Mucosa of descending colon (tissue), 3 donors: ENCODE measurements at regions not wholly inside any gene's neighbourhood (a gene's known extent, or its start where the extent isn't known, plus 50 kb on each side); places are given as distances from the start of the nearest gene placed in this dataset.

Experiments used
- ATAC-seq: fragments of 200-7000 bp; cut with Tn5 transposase; one replicate; pipeline ENCODE4 v1.9.1; 2020; ENCODE audit warnings: mild to moderate bottlenecking, moderate library complexity
- DNase-seq, 3 donors: peaks; one replicate each; pipeline ENCODE4 v3.0.0-alpha.2; 2020
- H3K36me3 ChIP-seq: fragments of 200-600 bp; one replicate; pipeline ENCODE4 v1.8.0; 2021; ENCODE audit warnings: low read depth, mild to moderate bottlenecking
- H3K4me1 ChIP-seq: fragments of 200-600 bp; one replicate; pipeline ENCODE4 v1.8.0; 2021; ENCODE audit warnings: low read depth, mild to moderate bottlenecking
- H3K4me3 ChIP-seq: fragments of 200-600 bp; one replicate; pipeline ENCODE4 v1.8.0; 2021; ENCODE audit warnings: mild to moderate bottlenecking
- H3K9me3 ChIP-seq: fragments of 200-600 bp; one replicate; pipeline ENCODE4 v1.8.0; 2021; ENCODE audit warnings: mild to moderate bottlenecking
- intact Hi-C, 2 donors: fragments of 100-400 bp; cut with DNase I in 1 of 2; cut with micrococcal nuclease in 1 of 2; formaldehyde crosslinking; loops; one replicate each; pipeline versions ENCODE4 v1.11.0 to v1.11.1; 2022; cut with DNase I, micrococcal nuclease
- TF ChIP-seq, protein P1 (sequence below): fragments of 200-600 bp; IDR thresholded peaks from one replicate; pipeline ENCODE4 v1.8.0; 2022; ENCODE audit warnings: antibody characterized with exemption, mild to moderate bottlenecking
- donor health status: DM: no; HTN: no; CAD: no; lungs with moderate emphysema.
- donor health status: DM: no; HTN: no; CAD: no.
- donor health status: DM: no; HTN: yes; CAD: no.

- no peak for ATAC-seq
- H3K4me3 ChIP-seq = no peak overlapping the region
- H3K4me1 ChIP-seq = no peaks in the 10 kb centered on the region
- DNase-seq = no peak
- intact Hi-C loops = no loop called here
- no peaks in the 10 kb centered on the region for H3K9me3 ChIP-seq
- no peaks in the 10 kb centered on the region for H3K36me3 ChIP-seq
- TF ChIP-seq, protein P1, sequence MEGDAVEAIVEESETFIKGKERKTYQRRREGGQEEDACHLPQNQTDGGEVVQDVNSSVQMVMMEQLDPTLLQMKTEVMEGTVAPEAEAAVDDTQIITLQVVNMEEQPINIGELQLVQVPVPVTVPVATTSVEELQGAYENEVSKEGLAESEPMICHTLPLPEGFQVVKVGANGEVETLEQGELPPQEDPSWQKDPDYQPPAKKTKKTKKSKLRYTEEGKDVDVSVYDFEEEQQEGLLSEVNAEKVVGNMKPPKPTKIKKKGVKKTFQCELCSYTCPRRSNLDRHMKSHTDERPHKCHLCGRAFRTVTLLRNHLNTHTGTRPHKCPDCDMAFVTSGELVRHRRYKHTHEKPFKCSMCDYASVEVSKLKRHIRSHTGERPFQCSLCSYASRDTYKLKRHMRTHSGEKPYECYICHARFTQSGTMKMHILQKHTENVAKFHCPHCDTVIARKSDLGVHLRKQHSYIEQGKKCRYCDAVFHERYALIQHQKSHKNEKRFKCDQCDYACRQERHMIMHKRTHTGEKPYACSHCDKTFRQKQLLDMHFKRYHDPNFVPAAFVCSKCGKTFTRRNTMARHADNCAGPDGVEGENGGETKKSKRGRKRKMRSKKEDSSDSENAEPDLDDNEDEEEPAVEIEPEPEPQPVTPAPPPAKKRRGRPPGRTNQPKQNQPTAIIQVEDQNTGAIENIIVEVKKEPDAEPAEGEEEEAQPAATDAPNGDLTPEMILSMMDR = no peak
These were observed 222.9 kb upstream of the PITRM1 start for GRCh38 chr10:3395458-3395861.

GRCh38 chr10:3395041-3395440 is 222.5 kb upstream of the PITRM1 start:
- no peak overlapping the region for H3K4me3 ChIP-seq
- H3K36me3 ChIP-seq = no peaks in the 10 kb centered on the region
- intact Hi-C loops = no loop called here
- no peak for ATAC-seq
- DNase-seq = no peak
- TF ChIP-seq, protein P1 = no peak
- no peaks in the 10 kb centered on the region for H3K9me3 ChIP-seq
- H3K4me1 ChIP-seq = no peaks in the 10 kb centered on the region

DNA sequence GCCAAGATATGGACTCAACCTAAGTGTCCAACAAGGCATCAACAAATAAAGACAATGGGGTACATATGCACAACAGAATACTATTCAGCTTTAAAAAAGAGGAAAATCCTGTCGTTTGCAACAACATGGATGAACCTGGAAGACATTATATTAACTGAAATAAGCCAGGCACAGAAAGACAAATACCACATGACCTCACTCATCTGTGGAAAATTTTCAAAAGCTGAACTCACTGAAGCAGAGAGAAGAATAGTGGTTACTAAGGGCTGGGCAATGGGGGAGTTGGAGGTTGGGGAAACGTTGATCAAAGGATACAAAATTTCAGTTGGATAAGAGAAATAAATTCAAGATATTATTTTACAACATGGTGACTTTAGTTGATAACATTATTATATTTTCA is 221.4 kb upstream of the PITRM1 start:
- H3K9me3 ChIP-seq = no peaks in the 10 kb centered on the region
- DNase-seq (no peak), ATAC-seq (no peak)
- intact Hi-C loops = no loop called here
- no peak overlapping the region for H3K4me3 ChIP-seq
- no peaks in the 10 kb centered on the region for H3K4me1 ChIP-seq
- H3K36me3 ChIP-seq = no peaks in the 10 kb centered on the region
- TF ChIP-seq, protein P1 = no peak

DNA sequence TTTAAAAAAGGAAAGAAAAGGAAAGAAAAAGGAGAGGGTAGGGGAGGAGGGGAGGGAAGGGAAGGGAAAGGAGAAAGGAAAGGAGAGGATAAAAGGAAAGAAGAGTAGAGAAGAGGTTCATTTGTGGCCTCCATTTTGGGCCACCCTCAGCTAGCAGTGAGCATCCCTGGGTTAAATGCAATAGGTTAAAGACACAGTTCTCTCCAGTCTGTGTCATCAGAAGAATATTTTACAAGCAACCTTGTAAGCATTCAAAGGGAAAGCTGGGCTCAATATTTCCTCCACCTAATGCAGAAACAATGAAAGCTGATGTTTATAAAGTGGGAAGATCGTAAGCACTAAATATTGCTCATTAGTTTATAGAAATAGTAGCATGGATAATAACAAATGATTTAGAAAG is 219.1 kb upstream of the PITRM1 start:
- Histone ChIP-seq H3K36me3 (no peaks in the 10 kb centered on the region), H3K4me1 (no peaks in the 10 kb centered on the region), H3K4me3 (no peak overlapping the region), H3K9me3 (no peaks in the 10 kb centered on the region)
- TF ChIP-seq, protein P1 = no peak
- ATAC-seq (no peak), DNase-seq (no peak)
- intact Hi-C loops = no loop called here

DNA sequence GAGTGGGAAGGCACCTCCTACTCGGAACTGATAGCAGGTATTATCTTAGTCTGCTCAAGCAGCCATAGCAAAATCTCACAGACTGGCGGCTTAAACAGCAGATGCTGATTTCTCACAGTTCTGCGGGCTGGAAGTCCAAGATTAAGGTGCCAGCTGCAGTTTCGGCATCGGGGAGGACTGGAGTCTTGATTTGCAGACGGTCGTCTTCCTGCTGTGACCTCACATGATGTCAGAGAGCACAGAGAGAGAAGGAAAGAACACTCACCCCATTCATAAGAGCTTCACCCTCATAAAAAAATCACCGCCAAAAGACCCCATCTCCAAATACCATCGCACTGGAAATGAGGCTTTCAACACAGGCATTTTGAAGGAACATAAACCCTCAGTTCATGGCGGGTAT is 216.5 kb upstream of the PITRM1 start:
- TF ChIP-seq, protein P1 = no peak

DNA sequence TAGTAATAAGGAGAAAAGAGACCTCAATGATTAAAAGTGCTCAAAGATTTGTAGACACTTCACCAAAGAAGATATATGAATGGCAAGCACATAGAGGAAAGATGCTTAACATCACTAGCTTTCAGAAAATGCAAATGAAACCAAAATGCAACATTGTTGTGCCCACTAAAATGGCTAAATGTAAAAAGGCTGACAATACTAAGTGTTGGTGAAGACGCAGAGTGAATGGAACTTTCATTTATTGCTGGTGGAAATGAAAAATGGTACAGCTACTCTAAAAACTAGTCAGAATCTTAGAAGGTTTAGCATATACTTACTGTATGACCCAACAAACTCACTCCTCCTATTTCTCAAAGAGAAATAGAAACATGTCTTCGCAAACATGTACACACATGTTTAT is 212.9 kb upstream of the PITRM1 start:
- TF ChIP-seq, protein P1 = no peak
- ATAC-seq = no peak
- intact Hi-C loops = no loop called here
- H3K9me3 ChIP-seq = peaks cover 6% of the 10 kb centered on the region
- no peak for DNase-seq
- no peak overlapping the region for H3K4me3 ChIP-seq
- H3K36me3 ChIP-seq = no peaks in the 10 kb centered on the region
- H3K4me1 ChIP-seq = no peaks in the 10 kb centered on the region

More for the DNA sequence above, 216.5 kb upstream of the PITRM1 start:
- Histone ChIP-seq H3K36me3 (no peaks in the 10 kb centered on the region), H3K4me1 (no peaks in the 10 kb centered on the region), H3K4me3 (no peak overlapping the region), H3K9me3 (peaks cover 6% of the 10 kb centered on the region)
- ATAC-seq (no peak), DNase-seq (no peak)
- intact Hi-C loops = no loop called here
